Epithelial cell of proximal tubule (primary cell): ENCODE measurements at regions not wholly inside any gene's neighbourhood (a gene's known extent, or its start where the extent isn't known, plus 50 kb on each side); places are given as distances from the start of the nearest gene placed in this dataset.

Experiments used
- DNase-seq: peaks from one replicate; pipeline ENCODE4 v3.0.0-alpha.2; 2011; ENCODE audit warnings: low read depth
- H3K4me3 ChIP-seq: 2 replicates; pipeline ENCODE4 v1.5.1; 2011; ENCODE audit warnings: low read depth, mild to moderate bottlenecking, low read length
- CTCF ChIP-seq: conservative IDR thresholded peaks from 2 replicates; pipeline ENCODE4 v1.5.1; 2012; ENCODE audit warnings: low read depth, mild to moderate bottlenecking, low read length

- no peak for DNase-seq
- no peak overlapping the region for H3K4me3 ChIP-seq
- TF ChIP-seq CTCF: no peak
Observed at GRCh38 chr2:239563561-239563960, 162.7 kb upstream of the HDAC4 start.

- H3K4me3 ChIP-seq: no peak overlapping the region
- no peak for TF ChIP-seq CTCF
- DNase-seq: no peak
Observed at GRCh38 chr2:239561446-239562001, 160.7 kb upstream of the HDAC4 start.

- H3K4me3 ChIP-seq: no peak overlapping the region
- DNase-seq: no peak
- no peak for TF ChIP-seq CTCF
Observed at GRCh38 chr2:239559417-239560261, 158.8 kb upstream of the HDAC4 start.

- DNase-seq: no peak
- no peak for TF ChIP-seq CTCF
- no peak overlapping the region for H3K4me3 ChIP-seq
Observed at GRCh38 chr2:239558661-239559060, 157.8 kb upstream of the HDAC4 start.

GRCh38 chr2:239557516-239557915, 156.7 kb upstream of the HDAC4 start:
- no peak for TF ChIP-seq CTCF
- H3K4me3 ChIP-seq: no peak overlapping the region
- DNase-seq: no peak

- DNase-seq: no peak
- no peak for TF ChIP-seq CTCF
- H3K4me3 ChIP-seq: no peak overlapping the region
Observed at GRCh38 chr2:239555571-239555905, 154.7 kb upstream of the HDAC4 start.
